ENCODE measurements at regions not wholly inside any gene's neighbourhood (a gene's known extent, or its start where the extent isn't known, plus 50 kb on each side); places are given as distances from the start of the nearest gene placed in this dataset.

DNA sequence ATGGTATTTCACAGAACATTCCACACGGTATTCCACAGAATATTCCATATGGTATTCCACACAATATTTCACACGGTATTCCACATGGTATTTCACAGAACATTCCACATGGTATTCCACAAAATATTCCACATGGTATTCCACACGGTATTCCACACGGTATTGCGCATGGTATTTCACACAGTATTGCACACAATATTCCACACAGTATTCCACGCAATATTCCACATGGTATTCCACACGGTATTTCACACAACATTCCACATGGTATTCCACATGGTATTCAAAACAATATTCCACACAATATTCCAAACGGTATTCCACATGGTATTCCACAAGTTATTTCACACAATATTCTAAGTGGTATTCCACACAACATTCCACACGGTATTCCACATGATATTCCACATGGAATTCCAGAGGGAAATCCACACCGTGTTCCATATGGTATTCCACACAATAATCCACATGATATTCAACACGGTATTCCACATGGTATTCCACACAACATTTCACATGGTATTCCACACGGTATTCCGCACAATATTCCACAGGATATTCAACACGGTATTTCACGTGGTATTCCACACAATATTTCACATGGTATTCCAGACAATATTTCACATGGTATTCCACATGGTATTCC lies 136.7 kb upstream of the CHST15 start:
- no peak overlapping the region for H3K4me3 Mint-ChIP-seq
- DNase-seq (ENCODE audit: low spot score in 2 of 2) (no peak), ATAC-seq (no peak)
- H3K4me1 Mint-ChIP-seq, result peaks cover 38% of the 10 kb centered on the region
- H3K27ac Mint-ChIP-seq, result peak overlapping the region; percentile 98
- peaks cover 68% of the 10 kb centered on the region for H3K36me3 Mint-ChIP-seq
- H3K9me3 Mint-ChIP-seq, result peaks cover 17% of the 10 kb centered on the region

DNA sequence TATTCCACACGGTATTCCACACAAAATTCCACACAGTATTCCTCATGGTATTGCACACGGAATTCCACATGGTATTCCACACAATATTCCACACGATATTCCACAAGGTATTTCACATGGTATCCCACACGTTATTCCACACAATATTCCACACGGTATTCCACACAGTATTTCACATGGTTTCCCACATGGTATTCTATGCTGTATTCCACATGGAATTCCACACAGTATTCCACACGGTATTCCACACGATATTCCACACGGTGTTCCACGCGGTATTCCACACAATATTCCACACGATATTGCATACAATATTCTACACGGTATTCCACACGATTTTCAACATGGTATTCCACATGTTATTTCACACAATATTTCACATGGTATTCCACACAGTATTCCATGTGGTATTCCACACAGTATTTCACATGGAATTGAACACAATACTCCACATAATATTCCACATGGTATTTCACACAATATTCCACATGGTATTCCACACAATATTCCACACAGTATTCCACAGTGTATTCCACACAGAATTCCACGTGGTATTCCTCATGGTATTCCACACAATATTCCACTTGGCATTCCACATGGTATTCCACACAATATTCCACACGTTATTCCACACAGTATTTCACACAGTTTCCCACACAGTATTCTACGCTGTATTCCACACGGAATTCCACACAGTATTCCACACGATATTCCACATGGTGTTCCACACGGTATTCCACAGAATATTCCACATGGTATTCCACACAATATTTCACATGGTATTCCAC lies 136.0 kb upstream of the CHST15 start:
- no peak overlapping the region for H3K4me3 Mint-ChIP-seq
- no peak for ATAC-seq

DNA sequence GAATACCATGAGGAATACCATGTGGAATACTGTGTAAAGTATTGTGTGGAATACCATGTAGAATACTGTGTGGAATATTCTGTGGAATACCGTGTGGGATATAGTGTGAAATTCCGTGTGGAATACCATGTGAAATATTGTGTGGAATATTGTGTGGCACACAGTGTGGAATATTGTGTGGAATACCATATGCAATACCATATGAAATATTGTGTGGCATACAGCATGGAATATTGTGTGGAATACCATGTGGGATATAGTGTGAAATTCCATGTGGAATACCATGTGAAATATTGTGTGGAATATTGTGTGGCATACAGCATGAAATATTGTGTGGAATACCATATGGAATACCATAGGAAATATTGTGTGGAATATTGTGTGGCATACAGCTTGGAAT lies 135.1 kb upstream of the CHST15 start:
- H3K27ac Mint-ChIP-seq, result peak overlapping the region; percentile 98
- peaks cover 38% of the 10 kb centered on the region for H3K4me1 Mint-ChIP-seq
- peaks cover 69% of the 10 kb centered on the region for H3K36me3 Mint-ChIP-seq
- H3K4me3 Mint-ChIP-seq, result no peak overlapping the region
- ATAC-seq, result no peak
- peaks cover 17% of the 10 kb centered on the region for H3K9me3 Mint-ChIP-seq
- DNase-seq (ENCODE audit: low spot score in 2 of 2), result no peak

More for the DNA sequence above, 136.0 kb upstream of the CHST15 start:
- H3K4me1 Mint-ChIP-seq, result peaks cover 38% of the 10 kb centered on the region
- H3K36me3 Mint-ChIP-seq, result peaks cover 69% of the 10 kb centered on the region
- H3K27ac Mint-ChIP-seq, result peak overlapping the region; percentile 98
- H3K9me3 Mint-ChIP-seq, result peaks cover 17% of the 10 kb centered on the region
- DNase-seq (ENCODE audit: low spot score in 2 of 2), result no peak

DNA sequence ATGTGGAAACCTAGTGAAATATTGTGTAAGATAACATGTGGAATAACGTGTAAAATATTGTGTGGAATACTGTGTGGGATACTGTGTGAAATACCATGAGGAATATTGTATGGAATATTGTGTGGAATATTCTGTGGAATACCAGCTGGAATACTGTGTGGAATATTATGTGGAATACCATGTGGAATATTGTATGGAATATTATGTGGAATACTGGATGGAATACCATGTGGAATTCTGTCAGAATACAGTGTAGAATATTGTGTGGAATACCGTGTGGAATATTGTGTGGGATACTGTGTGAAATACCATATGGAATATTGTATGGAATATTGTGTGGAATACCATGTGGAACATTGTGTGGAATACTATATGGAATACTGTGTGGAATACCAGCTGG lies 134.6 kb upstream of the CHST15 start:
- Mint-ChIP-seq H3K36me3 (peaks cover 69% of the 10 kb centered on the region), H3K9me3 (peaks cover 17% of the 10 kb centered on the region), H3K4me1 (peaks cover 38% of the 10 kb centered on the region), H3K27ac (peak overlapping the region; percentile 98), H3K4me3 (no peak overlapping the region)
- ATAC-seq (no peak), DNase-seq (ENCODE audit: low spot score in 2 of 2) (no peak)

DNA sequence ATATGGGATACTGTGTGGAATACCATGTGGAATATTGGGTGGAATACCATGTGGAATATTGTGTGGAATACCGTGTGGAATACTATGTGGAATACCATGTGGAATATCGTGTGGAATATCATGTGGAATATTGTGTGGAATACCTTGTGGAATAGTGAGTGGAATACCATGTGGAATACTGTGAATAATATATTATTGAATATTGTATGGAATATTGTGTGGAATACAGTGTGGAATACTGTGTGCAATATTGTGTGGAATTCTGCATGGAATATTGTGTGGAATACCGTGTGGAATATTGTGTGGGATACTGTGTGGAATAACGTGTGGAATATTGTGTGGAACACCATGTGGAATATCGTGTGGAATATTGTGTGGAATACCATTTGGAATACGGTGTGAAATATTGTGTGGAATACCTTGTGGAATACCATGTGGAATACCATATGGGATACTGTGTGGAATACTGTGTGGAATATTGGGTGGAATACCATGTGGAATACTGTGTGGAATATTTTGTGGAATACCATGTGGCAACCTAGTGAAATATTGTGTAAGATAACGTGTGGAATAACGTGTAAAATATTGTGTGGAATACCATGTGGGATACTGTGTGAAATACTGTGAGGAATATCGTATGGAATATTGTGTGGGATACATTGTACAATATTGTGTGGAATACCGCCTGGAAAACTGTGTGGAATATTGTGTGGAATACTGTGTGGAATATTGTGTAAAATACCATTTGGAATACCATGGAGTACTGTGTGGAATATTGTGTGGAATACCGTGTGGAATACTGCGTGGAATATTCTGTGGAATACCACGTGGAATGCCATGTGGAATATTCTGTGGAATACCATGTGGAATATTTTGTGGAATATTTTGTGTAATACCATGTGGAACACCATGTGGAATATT lies 133.9 kb upstream of the CHST15 start:
- peaks cover 69% of the 10 kb centered on the region for H3K36me3 Mint-ChIP-seq
- no peak for DNase-seq (ENCODE audit: low spot score in 2 of 2)
- ATAC-seq, result no peak
- H3K4me1 Mint-ChIP-seq, result peaks cover 38% of the 10 kb centered on the region
- H3K9me3 Mint-ChIP-seq, result peaks cover 17% of the 10 kb centered on the region
- peak overlapping the region; percentile 98 for H3K27ac Mint-ChIP-seq
- no peak overlapping the region for H3K4me3 Mint-ChIP-seq

DNA sequence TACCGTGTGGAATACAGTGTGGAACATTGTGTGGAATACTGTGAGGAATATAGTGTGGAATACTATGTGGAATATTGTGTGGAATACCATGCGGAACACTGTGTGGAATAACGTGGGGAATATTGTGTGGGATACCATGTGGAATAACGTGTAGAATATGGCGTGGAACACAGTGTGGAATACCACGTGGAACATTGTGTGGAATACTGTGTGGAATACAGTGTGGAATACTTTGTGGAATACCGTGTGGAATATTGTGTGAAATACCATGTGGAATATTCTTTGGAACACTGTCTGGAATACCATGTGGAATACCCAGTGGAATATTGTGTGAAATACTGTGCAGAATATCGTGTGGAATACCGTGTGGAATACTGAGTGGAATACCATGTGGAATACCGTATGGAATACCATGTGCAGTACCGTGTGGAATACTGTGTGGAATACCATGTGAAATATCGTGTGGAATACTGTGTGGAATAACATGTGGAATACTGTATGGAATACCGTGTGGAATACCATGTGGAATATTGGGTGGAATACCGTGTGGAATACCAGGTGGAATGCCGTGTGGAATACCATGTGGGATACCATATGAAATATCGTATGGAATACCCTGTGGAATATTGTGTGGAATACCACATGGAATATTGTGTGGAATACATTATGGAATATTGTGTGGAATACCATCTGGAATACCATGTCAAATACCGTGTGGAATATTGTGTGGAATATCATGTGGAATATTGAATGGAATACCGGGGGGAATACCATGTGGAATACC lies 133.1 kb upstream of the CHST15 start:
- Mint-ChIP-seq H3K9me3 (peaks cover 17% of the 10 kb centered on the region), H3K4me1 (peaks cover 34% of the 10 kb centered on the region), H3K27ac (peak overlapping the region; percentile 98), H3K36me3 (peaks cover 65% of the 10 kb centered on the region), H3K4me3 (peak overlapping the region; percentile 31)
- no peak for DNase-seq (ENCODE audit: low spot score in 2 of 2)
- ATAC-seq, result no peak

DNA sequence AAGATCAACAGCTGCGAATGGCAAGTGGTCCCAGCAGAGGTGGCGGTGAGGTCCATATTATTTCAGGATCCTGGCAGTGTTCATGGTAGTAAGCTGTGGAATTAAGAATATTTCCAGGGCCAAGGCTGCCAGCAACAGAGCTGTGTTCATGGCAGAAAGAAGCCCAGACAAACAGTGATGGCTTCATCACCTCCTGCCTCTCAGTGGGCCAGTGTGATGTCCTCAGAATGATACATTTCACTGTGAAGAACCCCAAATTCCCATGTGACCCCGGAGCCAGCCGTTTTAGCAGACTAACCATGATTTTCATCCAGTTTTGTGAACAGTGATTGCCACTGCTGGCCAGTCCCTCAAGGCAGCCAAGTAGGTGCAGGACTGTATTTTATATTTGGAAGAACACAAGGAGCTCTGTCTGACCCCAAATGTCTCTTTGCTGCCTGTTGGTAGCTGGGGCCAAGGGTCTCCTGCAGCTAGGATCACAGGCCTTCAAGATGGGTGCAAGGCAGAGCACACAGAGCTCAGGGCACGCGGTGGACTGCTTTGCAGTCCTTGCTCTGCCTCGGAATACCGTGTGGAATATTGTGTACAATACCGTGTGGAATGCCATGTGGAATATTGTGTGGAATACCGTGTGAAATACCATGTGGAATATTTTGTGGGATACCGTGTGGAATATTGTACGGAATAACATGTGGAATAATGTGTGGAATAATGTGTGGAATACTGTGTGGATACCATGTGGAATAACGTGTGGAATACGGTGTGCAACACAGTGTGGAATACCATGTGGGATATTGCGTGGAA lies 132.3 kb upstream of the CHST15 start:
- peak overlapping the region; percentile 31 for H3K4me3 Mint-ChIP-seq
- ATAC-seq (peak; percentile 86), DNase-seq (ENCODE audit: low spot score in 2 of 2) (peak; percentile 35 to 73)
- H3K36me3 Mint-ChIP-seq, result peaks cover 57% of the 10 kb centered on the region
- H3K27ac Mint-ChIP-seq, result peak overlapping the region; percentile 98
- H3K9me3 Mint-ChIP-seq, result peaks cover 14% of the 10 kb centered on the region
- peaks cover 28% of the 10 kb centered on the region for H3K4me1 Mint-ChIP-seq

DNA sequence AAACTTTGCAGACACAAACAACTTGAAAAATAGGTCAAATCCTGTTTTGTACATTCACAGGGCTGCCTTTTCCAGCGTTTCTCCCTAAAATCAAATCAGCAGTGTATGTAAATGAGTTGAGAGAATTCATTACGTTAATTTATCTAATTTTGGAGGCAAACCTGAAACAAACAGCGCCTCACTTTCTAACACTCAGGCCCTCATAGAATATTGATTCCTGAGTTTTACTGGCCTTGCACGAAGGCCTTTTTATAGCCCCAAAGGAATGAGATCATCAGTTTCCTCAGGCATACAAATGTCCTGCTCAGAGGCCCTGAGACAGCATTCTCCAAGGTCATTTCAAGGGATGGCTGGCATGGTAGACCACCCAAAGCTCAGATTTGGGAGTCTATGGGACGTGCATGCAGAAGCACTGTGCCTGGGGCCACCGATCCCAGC lies 131.7 kb upstream of the CHST15 start:
- ATAC-seq (peak; percentile 3), DNase-seq (ENCODE audit: low spot score in 2 of 2) (peak in 1 of 2 donors; percentile 62)
- H3K9me3 Mint-ChIP-seq, result peaks cover 10% of the 10 kb centered on the region
- H3K4me1 Mint-ChIP-seq, result peaks cover 24% of the 10 kb centered on the region
- peaks cover 51% of the 10 kb centered on the region for H3K36me3 Mint-ChIP-seq
- peak overlapping the region; percentile 98 for H3K27ac Mint-ChIP-seq
- H3K4me3 Mint-ChIP-seq, result no peak overlapping the region

DNA sequence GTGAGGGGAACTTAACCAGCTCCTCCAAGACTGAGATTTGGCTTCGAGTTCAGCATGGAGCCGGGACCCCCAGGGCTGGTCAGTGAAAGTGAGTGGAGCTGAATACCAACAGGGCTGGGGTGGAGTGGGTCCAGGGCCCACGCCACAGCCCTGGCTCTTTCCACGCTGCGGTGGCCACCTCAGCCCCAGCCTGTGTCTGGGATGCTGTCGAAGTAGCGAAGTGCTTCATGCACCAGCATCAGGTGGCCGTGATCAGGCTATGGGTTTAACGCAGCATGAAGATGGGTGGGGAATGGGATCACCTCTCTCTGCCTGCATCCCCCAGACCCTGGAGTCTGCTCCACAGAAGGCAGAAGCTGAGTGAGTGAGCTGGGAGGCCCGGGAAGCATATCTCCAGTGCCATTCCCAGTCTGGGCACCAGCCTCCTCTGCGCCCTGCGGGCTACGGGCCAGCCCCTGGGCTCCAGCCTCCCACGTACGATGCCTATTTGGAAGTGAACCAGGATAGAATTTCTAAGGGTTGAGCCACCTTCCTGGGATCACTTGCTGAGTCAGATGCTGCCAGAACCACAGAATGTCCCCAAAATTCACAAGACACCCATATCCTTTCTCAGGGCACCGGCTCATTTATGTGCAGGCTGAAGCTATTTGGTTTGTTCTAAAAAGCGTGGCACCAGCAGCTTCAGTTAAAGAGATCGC lies 131.1 kb upstream of the CHST15 start:
- H3K27ac Mint-ChIP-seq, result no peak overlapping the region
- H3K4me1 Mint-ChIP-seq, result peaks cover 18% of the 10 kb centered on the region
- H3K4me3 Mint-ChIP-seq, result no peak overlapping the region
- DNase-seq (ENCODE audit: low spot score in 2 of 2), result no peak
- H3K9me3 Mint-ChIP-seq, result peaks cover 10% of the 10 kb centered on the region
- no peak for ATAC-seq
- peaks cover 45% of the 10 kb centered on the region for H3K36me3 Mint-ChIP-seq

DNA sequence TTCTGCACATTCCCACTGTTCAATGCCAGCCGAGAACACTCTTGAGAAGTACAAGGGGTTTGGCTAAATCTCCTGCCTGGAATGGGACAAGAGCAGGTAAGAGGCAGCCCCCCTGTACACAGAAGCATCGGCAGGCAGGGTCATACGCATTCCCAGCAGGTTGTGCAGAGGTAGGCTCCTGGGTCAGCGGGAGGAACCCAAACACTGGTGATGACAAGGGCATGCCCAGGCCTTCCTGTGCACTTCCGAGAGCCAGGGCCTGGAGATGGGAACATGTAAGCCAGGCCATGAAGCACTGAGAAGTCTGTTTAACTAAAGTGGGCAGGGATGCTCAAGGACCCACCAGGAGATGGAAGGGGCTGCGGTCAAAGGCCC lies 130.3 kb upstream of the CHST15 start:
- Mint-ChIP-seq H3K4me3 (no peak overlapping the region), H3K9me3 (peaks cover 10% of the 10 kb centered on the region), H3K4me1 (peaks cover 16% of the 10 kb centered on the region), H3K36me3 (peaks cover 37% of the 10 kb centered on the region), H3K27ac (no peak overlapping the region)
- no peak for DNase-seq (ENCODE audit: low spot score in 2 of 2)
- ATAC-seq, result no peak

DNA sequence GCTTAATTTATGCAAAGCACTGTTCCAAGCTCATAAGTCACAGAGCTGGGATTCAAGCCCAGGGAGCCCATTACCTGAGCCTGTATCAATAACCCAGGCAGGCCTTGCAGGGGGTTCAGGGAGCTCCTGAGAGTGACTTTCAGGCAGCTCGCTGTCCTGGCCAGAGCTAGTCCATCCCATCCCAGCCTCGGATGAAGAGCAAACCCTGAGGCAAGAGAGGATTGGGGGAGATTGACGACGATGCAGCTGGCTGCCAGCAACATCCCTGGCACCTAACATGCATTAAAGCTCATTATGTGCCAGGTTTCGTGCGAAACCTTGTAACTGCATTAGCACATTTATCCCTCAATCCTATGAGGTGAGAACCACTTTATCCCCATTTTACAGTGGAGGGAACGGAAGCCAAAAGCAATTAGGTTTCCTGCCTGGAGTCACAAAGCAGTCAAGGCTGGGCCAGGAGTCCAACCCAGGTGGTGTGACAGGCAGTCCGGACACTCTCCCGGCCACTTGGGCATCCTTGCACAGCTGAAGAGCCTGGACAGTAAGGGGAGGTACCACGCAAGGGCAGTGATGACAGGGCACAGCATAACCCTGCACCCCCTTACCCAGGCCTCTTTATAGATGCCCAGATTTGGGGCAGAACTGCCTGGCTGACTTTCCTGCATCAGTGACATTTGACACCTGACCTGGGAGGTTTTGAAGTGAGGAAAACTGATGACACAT lies 129.8 kb upstream of the CHST15 start:
- ATAC-seq (no peak), DNase-seq (ENCODE audit: low spot score in 2 of 2) (no peak)
- H3K27ac Mint-ChIP-seq, result no peak overlapping the region
- no peak overlapping the region for H3K4me3 Mint-ChIP-seq
- H3K4me1 Mint-ChIP-seq, result peaks cover 15% of the 10 kb centered on the region
- H3K36me3 Mint-ChIP-seq, result peaks cover 32% of the 10 kb centered on the region
- peaks cover 10% of the 10 kb centered on the region for H3K9me3 Mint-ChIP-seq

DNA sequence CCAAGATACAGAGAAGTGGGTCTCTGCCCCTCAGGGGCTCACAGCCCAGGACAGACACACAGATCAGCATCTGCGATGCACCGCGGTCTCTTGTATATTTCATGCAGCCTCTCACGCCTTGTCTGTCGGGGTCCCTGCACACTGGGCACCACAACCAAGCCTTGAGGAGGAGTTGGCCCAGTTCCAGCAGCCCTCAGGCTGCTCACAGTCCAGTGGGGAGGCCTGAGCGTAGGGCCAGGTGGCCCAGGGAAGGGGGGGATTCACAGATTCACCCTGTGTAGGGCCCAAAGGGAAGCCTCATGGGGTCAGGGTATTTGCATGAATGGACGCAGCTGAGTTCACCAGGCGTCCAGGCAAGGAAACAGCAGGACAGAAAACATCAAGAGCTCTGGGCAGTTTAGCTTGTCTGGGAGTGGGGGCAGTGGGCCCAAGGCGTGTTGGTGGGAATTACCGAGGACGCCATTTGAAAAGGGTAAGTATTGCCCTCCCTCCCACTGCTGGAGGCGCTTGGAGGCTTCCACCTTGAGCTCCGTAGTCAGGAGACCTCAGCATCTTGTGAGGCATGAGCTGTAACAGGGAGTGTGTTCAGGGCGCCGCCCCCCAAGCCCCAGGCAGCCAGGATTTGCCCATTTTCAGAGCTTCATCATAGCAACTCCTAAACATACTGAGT lies 129.1 kb upstream of the CHST15 start:
- Mint-ChIP-seq H3K9me3 (peaks cover 8% of the 10 kb centered on the region), H3K36me3 (peaks cover 25% of the 10 kb centered on the region), H3K4me3 (no peak overlapping the region), H3K4me1 (peaks cover 8% of the 10 kb centered on the region), H3K27ac (no peak overlapping the region)
- DNase-seq (ENCODE audit: low spot score in 2 of 2) (no peak), ATAC-seq (no peak)

All from stimulated activated effector memory CD8-positive, alpha-beta T cell treated with anti-CD3 and anti-CD28 coated beads, Interleukin-12 subunit alpha, Interleukin-12 subunit beta, amount 100 ng/mL, for 72 hours (primary cell).